Breast epithelium (tissue), 3 donors: ENCODE measurements at regions not wholly inside any gene's neighbourhood (a gene's known extent, or its start where the extent isn't known, plus 50 kb on each side); places are given as distances from the start of the nearest gene placed in this dataset.

Source experiments
- POLR2A ChIP-seq: fragments of 450-650 bp; IDR thresholded peaks from one replicate; pipeline ENCODE4 v1.6.1; 2016; ENCODE audit warnings: antibody characterized with exemption, mild to moderate bottlenecking, moderate library complexity
- POLR2AphosphoS5 ChIP-seq, 3 donors: sonication (generic); formaldehyde crosslinking; IDR thresholded peaks; one replicate each; pipeline ENCODE4 v1.6.1; 2017; ENCODE audit warnings: antibody characterized with exemption in 3 of 3
- TF ChIP-seq, protein P1 (sequence below), 3 donors: fragments of 450-650 bp; IDR thresholded peaks; one replicate each; pipeline ENCODE4 v1.5.1; 2016 to 2017; ENCODE audit warnings: antibody characterized with exemption in 3 of 3, mild to moderate bottlenecking in 3 of 3, moderate library complexity in 3 of 3

GRCh38 chr5:157956271-157956885, 97.4 kb upstream of the CLINT1 start:
- TF ChIP-seq, protein P1, sequence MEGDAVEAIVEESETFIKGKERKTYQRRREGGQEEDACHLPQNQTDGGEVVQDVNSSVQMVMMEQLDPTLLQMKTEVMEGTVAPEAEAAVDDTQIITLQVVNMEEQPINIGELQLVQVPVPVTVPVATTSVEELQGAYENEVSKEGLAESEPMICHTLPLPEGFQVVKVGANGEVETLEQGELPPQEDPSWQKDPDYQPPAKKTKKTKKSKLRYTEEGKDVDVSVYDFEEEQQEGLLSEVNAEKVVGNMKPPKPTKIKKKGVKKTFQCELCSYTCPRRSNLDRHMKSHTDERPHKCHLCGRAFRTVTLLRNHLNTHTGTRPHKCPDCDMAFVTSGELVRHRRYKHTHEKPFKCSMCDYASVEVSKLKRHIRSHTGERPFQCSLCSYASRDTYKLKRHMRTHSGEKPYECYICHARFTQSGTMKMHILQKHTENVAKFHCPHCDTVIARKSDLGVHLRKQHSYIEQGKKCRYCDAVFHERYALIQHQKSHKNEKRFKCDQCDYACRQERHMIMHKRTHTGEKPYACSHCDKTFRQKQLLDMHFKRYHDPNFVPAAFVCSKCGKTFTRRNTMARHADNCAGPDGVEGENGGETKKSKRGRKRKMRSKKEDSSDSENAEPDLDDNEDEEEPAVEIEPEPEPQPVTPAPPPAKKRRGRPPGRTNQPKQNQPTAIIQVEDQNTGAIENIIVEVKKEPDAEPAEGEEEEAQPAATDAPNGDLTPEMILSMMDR (IDR thresholded peaks at IDR 0.05), result no peak
- TF ChIP-seq POLR2A, result no peak
- TF ChIP-seq POLR2AphosphoS5 (IDR thresholded peaks at IDR 0.05), result no peak
